Bronchial epithelial cell (primary cell): ENCODE measurements at regions not wholly inside any gene's neighbourhood (a gene's known extent, or its start where the extent isn't known, plus 50 kb on each side); places are given as distances from the start of the nearest gene placed in this dataset.

ENCODE experiments used
- DNase-seq: peaks from one replicate; pipeline ENCODE4 v3.0.0-alpha.2; 2010; ENCODE audit warnings: low read depth
- FAIRE-seq: peaks from 2 replicates; lab custom pipeline; 2011; peaks lifted over from hg19 to GRCh38; lab: Jason Lieb, UNC
- H3K27me3 ChIP-seq: 2 replicates; pipeline ENCODE4 v1.5.1; 2011; ENCODE audit warnings: low read length; ENCODE audit not compliant: control insufficient read depth, insufficient read depth
- H3K36me3 ChIP-seq: 2 replicates; pipeline ENCODE4 v1.5.1; 2011; ENCODE audit warnings: low read length; ENCODE audit not compliant: control insufficient read depth, insufficient read depth
- H3K4me3 ChIP-seq: 2 replicates; pipeline ENCODE4 v1.5.1; 2011; ENCODE audit warnings: mild to moderate bottlenecking, low read depth, low read length, control low read depth
- CTCF ChIP-seq: IDR thresholded peaks from 2 replicates; pipeline ENCODE4 v1.5.1; 2011; ENCODE audit warnings: mild to moderate bottlenecking, moderate library complexity, low read length, control low read depth, inconsistent platforms; ENCODE audit not compliant: insufficient read depth, severe bottlenecking

- TF ChIP-seq CTCF = no peak
- FAIRE-seq (no peak), DNase-seq (no peak)
- H3K27me3 ChIP-seq = no peaks in the 10 kb centered on the region
- no peak overlapping the region for H3K4me3 ChIP-seq
- H3K36me3 ChIP-seq = no peaks in the 10 kb centered on the region
Observed at GRCh38 chr1:5620418-5620817, 371.8 kb downstream of the NPHP4 start.

GRCh38 chr1:5619469-5619868 is 372.8 kb downstream of the NPHP4 start:
- no peak for FAIRE-seq
- Histone ChIP-seq H3K4me3 (no peak overlapping the region), H3K27me3 (no peaks in the 10 kb centered on the region), H3K36me3 (no peaks in the 10 kb centered on the region)
- DNase-seq = no peak
- TF ChIP-seq CTCF = no peak

- FAIRE-seq (no peak), DNase-seq (no peak)
- Histone ChIP-seq H3K36me3 (no peaks in the 10 kb centered on the region), H3K27me3 (no peaks in the 10 kb centered on the region), H3K4me3 (no peak overlapping the region)
- TF ChIP-seq CTCF = no peak
Observed at GRCh38 chr1:5617546-5617945, 374.7 kb downstream of the NPHP4 start.

GRCh38 chr1:5617179-5617520 is 375.1 kb downstream of the NPHP4 start:
- no peak overlapping the region for H3K4me3 ChIP-seq

GRCh38 chr1:5616366-5617178 is 375.7 kb downstream of the NPHP4 start:
- DNase-seq (no peak), FAIRE-seq (no peak)
- no peak overlapping the region for H3K4me3 ChIP-seq
- H3K27me3 ChIP-seq = no peaks in the 10 kb centered on the region
- H3K36me3 ChIP-seq = no peaks in the 10 kb centered on the region
- no peak for TF ChIP-seq CTCF

More at GRCh38 chr1:5617179-5617520, 375.1 kb downstream of the NPHP4 start:
- no peak for FAIRE-seq
- TF ChIP-seq CTCF = no peak
- no peaks in the 10 kb centered on the region for H3K36me3 ChIP-seq
- DNase-seq = no peak
- no peaks in the 10 kb centered on the region for H3K27me3 ChIP-seq

- FAIRE-seq (no peak), DNase-seq (no peak)
- no peaks in the 10 kb centered on the region for H3K27me3 ChIP-seq
- no peak overlapping the region for H3K4me3 ChIP-seq
- H3K36me3 ChIP-seq = no peaks in the 10 kb centered on the region
- no peak for TF ChIP-seq CTCF
Observed at GRCh38 chr1:5615076-5615475, 377.1 kb downstream of the NPHP4 start.
